Endothelial cell of umbilical vein (primary cell): ENCODE measurements at regions not wholly inside any gene's neighbourhood (a gene's known extent, or its start where the extent isn't known, plus 50 kb on each side); places are given as distances from the start of the nearest gene placed in this dataset.

ENCODE experiments used
- BruUV-seq: library from RNA; stranded (reverse); fragments of 400-500 nt; replicated peaks from 2 replicates; lab custom pipeline; 2021; lab: Mats Ljungman, UMichigan
- CTCF ChIA-PET: fragments of 300-600, 350-600 bp; sonication (Branson Sonifier 250); formaldehyde crosslinking; loops from one replicate; lab custom pipeline; 2021; ENCODE audit warnings: antibody characterized with exemption, inconsistent platforms; lab: Charles Lee
- POLR2A ChIA-PET: fragments of 300-600, 350-600 bp; sonication (Branson Sonifier 250); formaldehyde crosslinking; loops from one replicate; lab custom pipeline; 2021; ENCODE audit warnings: antibody characterized with exemption, inconsistent platforms; lab: Charles Lee
- DNase-seq: peaks from one replicate; pipeline ENCODE4 v3.0.0-alpha.2; 2011; ENCODE audit warnings: low read depth, low spot score
- FAIRE-seq: peaks from 2 replicates; lab custom pipeline; 2011; peaks lifted over from hg19 to GRCh38; lab: Jason Lieb, UNC
- H2AFZ ChIP-seq: 2 replicates; pipeline ENCODE4 v1.6.0; 2012; ENCODE audit warnings: low read depth, low read length, control low read depth, inconsistent platforms
- H3K27ac ChIP-seq: 2 replicates; pipeline ENCODE4 v1.5.1; 2011; ENCODE audit warnings: low read depth, mild to moderate bottlenecking, control low read depth, low read length, moderate library complexity; ENCODE audit not compliant: insufficient read depth
- H3K27me3 ChIP-seq, 2 experiments: 2 replicates each; pipeline versions ENCODE4 v1.6.0 to v1.6.1; 2011; ENCODE audit warnings: low read length in 2 of 2, mixed read lengths in 1 of 2; ENCODE audit not compliant: control insufficient read depth in 2 of 2, insufficient read depth in 2 of 2
- H3K36me3 ChIP-seq, 2 experiments: 2 replicates in 1 of 2; 3 replicates in 1 of 2; pipeline ENCODE4 v1.5.1; 2011; ENCODE audit warnings: low read length in 2 of 2, mild to moderate bottlenecking in 1 of 2, moderate library complexity in 1 of 2; ENCODE audit not compliant: control insufficient read depth in 2 of 2, insufficient read depth in 2 of 2; ENCODE audit errors: extremely low read depth in 1 of 2
- H3K4me1 ChIP-seq: 3 replicates; pipeline ENCODE4 v1.5.1; 2011; ENCODE audit warnings: mild to moderate bottlenecking, low read length; ENCODE audit not compliant: control insufficient read depth, insufficient read depth; ENCODE audit errors: extremely low read depth
- H3K4me2 ChIP-seq: 2 replicates; pipeline ENCODE4 v1.6.1; 2011; ENCODE audit warnings: low read length, control low read depth, mixed read lengths; ENCODE audit not compliant: insufficient read depth
- H3K4me3 ChIP-seq, 3 experiments: fragments of 200-600 bp in 1 of 3; sonication (generic), shearing (Covaris generic) in 1 of 3; replicated peaks in 1 of 3; 2 replicates each; pipeline ENCODE4 v1.5.1; 2011 to 2016; ENCODE audit warnings: control low read depth in 3 of 3, low read length in 3 of 3, mild to moderate bottlenecking in 2 of 3, inconsistent platforms in 1 of 3, low read depth in 1 of 3, moderate library complexity in 1 of 3; ENCODE audit not compliant: insufficient read depth in 1 of 3
- H3K79me2 ChIP-seq: 2 replicates; pipeline ENCODE4 v1.6.0; 2012; ENCODE audit warnings: low read length, inconsistent platforms; ENCODE audit not compliant: control insufficient read depth, insufficient read depth
- H3K9ac ChIP-seq: replicated peaks from 2 replicates; pipeline ENCODE3; 2011; ENCODE audit warnings: low read length, control low read depth; ENCODE audit not compliant: insufficient read depth; ENCODE audit errors: extremely low read depth
- H3K9me1 ChIP-seq: replicated peaks from 3 replicates; pipeline ENCODE4 v1.6.0; 2011; ENCODE audit warnings: mild to moderate bottlenecking, low read length; ENCODE audit not compliant: control insufficient read depth, insufficient read depth; ENCODE audit errors: extremely low read depth
- H3K9me3 ChIP-seq: replicated peaks from 2 replicates; pipeline ENCODE4 v1.5.1; 2012; ENCODE audit warnings: low read length, inconsistent platforms; ENCODE audit not compliant: control insufficient read depth, insufficient read depth
- H4K20me1 ChIP-seq: replicated peaks from 2 replicates; pipeline ENCODE3; 2011; ENCODE audit warnings: mild to moderate bottlenecking, low read length; ENCODE audit not compliant: control insufficient read depth, insufficient read depth; ENCODE audit errors: extremely low read depth
- EZH2 ChIP-seq: IDR thresholded peaks from 2 replicates; pipeline ENCODE4 v1.6.1; 2012; ENCODE audit warnings: borderline replicate concordance, low read depth, mild to moderate bottlenecking, moderate library complexity, low read length, inconsistent platforms; ENCODE audit not compliant: severe bottlenecking
- FOS ChIP-seq: IDR thresholded peaks from 2 replicates; pipeline ENCODE4 v1.6.1; 2011; ENCODE audit warnings: mild to moderate bottlenecking, low read length, moderate library complexity, borderline replicate concordance; ENCODE audit not compliant: insufficient read depth
- GATA2 ChIP-seq: IDR thresholded peaks from 2 replicates; pipeline ENCODE4 v1.7.0; 2011; ENCODE audit warnings: low read depth, mild to moderate bottlenecking, moderate library complexity, mixed read lengths, low read length; ENCODE audit not compliant: insufficient read length, insufficient read depth
- JUN ChIP-seq: IDR thresholded peaks from 2 replicates; pipeline ENCODE4 v1.6.1; 2011; ENCODE audit warnings: borderline replicate concordance, low read depth; ENCODE audit not compliant: insufficient read length, insufficient read depth
- MYC ChIP-seq: IDR thresholded peaks from one replicate; pipeline ENCODE4 v1.6.1; 2011; ENCODE audit warnings: mild to moderate bottlenecking, low read depth, low read length
- POLR2A ChIP-seq: IDR thresholded peaks from 2 replicates; pipeline ENCODE4 v1.6.1; 2012; ENCODE audit warnings: low read depth, mild to moderate bottlenecking, control low read depth, low read length
- POLR2AphosphoS5 ChIP-seq: IDR thresholded peaks from 2 replicates; pipeline ENCODE4 v1.6.1; 2012; ENCODE audit warnings: low read depth, mild to moderate bottlenecking, control low read depth, low read length, moderate library complexity; ENCODE audit not compliant: insufficient read depth
- dilution Hi-C: fragments of 300-500 bp; cut with MboI; formaldehyde crosslinking; loops from one replicate; pipeline ENCODE4 v1.15.0; 2019; ENCODE audit warnings: low sequenced_read_pairs; ENCODE audit not compliant: extremely low pct_ligation_motif_present
- intact Hi-C: fragments of 100-400 bp; cut with micrococcal nuclease; formaldehyde crosslinking; loops from one replicate; pipeline ENCODE4 v1.10.0; 2022
- TF ChIP-seq, protein P1 (sequence below): IDR thresholded peaks from 2 replicates; pipeline ENCODE4 v1.6.1; 2011; ENCODE audit not compliant: insufficient read depth, insufficient read length
- TF ChIP-seq, protein P2 (sequence below), 2 donors: IDR thresholded peaks; 1 replicate in 1 of 2; 2 replicates in 1 of 2; pipeline ENCODE4 v1.5.1; 2011; ENCODE audit warnings: low read length in 2 of 2, mild to moderate bottlenecking in 2 of 2, moderate library complexity in 2 of 2, control low read depth in 1 of 2, inconsistent platforms in 1 of 2, low read depth in 1 of 2; ENCODE audit not compliant: insufficient read depth in 1 of 2; ENCODE audit errors: extremely low read depth in 1 of 2

DNA sequence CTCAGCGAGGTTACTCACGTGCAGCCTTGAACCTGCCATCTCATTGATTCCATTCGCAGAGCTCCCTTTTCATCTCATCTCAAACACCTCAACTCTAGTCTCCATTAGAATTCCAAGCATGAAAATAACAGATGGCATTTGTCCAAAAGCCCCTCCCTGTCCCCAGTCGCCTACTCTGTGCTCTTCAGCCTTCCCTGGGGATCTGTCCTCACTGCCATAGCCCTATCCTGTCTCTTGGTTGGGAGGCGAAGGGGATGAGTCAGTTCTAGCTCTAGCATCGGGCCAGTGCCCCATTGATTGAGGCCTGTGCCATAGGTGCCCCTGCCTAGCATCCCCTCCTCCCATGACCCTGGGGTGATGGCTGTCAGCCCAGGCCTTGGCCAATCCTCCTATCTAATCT is 134.0 kb upstream of the PJA1 start:
- BruUV-seq, result no TSS peak
- DNase-seq (no peak), FAIRE-seq (no peak)
- ChIA-PET CTCF (no interaction called here), POLR2A (no interaction called here)
- H4K20me1 ChIP-seq, result no peaks in the 10 kb centered on the region
- H3K4me3 ChIP-seq, result no peak overlapping the region
- no peaks in the 10 kb centered on the region for H3K36me3 ChIP-seq
- intact Hi-C loops (no loop called here), dilution Hi-C loops (no loop called here)
- no peaks in the 10 kb centered on the region for H3K9me1 ChIP-seq
- H3K27me3 ChIP-seq, result no peaks in the 10 kb centered on the region
- H3K27ac ChIP-seq, result no peak overlapping the region
- no peaks in the 10 kb centered on the region for H3K79me2 ChIP-seq
- no peak overlapping the region for H3K9ac ChIP-seq
- no peak for TF ChIP-seq POLR2A
- TF ChIP-seq FOS, result no peak
- TF ChIP-seq, protein P1, sequence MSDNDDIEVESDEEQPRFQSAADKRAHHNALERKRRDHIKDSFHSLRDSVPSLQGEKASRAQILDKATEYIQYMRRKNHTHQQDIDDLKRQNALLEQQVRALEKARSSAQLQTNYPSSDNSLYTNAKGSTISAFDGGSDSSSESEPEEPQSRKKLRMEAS, result no peak
- no peak for TF ChIP-seq EZH2
- no peak for TF ChIP-seq POLR2AphosphoS5
- TF ChIP-seq JUN, result no peak
- TF ChIP-seq GATA2, result no peak
- TF ChIP-seq MYC, result no peak
- TF ChIP-seq, protein P2, sequence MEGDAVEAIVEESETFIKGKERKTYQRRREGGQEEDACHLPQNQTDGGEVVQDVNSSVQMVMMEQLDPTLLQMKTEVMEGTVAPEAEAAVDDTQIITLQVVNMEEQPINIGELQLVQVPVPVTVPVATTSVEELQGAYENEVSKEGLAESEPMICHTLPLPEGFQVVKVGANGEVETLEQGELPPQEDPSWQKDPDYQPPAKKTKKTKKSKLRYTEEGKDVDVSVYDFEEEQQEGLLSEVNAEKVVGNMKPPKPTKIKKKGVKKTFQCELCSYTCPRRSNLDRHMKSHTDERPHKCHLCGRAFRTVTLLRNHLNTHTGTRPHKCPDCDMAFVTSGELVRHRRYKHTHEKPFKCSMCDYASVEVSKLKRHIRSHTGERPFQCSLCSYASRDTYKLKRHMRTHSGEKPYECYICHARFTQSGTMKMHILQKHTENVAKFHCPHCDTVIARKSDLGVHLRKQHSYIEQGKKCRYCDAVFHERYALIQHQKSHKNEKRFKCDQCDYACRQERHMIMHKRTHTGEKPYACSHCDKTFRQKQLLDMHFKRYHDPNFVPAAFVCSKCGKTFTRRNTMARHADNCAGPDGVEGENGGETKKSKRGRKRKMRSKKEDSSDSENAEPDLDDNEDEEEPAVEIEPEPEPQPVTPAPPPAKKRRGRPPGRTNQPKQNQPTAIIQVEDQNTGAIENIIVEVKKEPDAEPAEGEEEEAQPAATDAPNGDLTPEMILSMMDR (IDR thresholded peaks at IDR 0.05; ENCODE audit: extremely low read depth in 1 of 2, insufficient read depth in 1 of 2, low read depth in 1 of 2, low read length in 2 of 2), result no peak
- no peak overlapping the region for H3K4me2 ChIP-seq
- no peaks in the 10 kb centered on the region for H3K9me3 ChIP-seq
- H3K4me1 ChIP-seq, result no peaks in the 10 kb centered on the region
- H2AFZ ChIP-seq, result no peak overlapping the region
